HG03558 (cell line): ENCODE measurements at regions not wholly inside any gene's neighbourhood (a gene's known extent, or its start where the extent isn't known, plus 50 kb on each side); places are given as distances from the start of the nearest gene placed in this dataset.

Experiments
- ATAC-seq: cut with Tn5 transposase; IDR thresholded peaks from one replicate; pipeline ENCODE4 v1.9.1; 2021; ENCODE audit warnings: moderate number of reproducible peaks; ENCODE audit not compliant: unreplicated experiment; ENCODE audit errors: extremely low read depth

GRCh38 chr4:19729886-19730651 is 521.6 kb upstream of the SLIT2 start:
- no peak for ATAC-seq

- no peak for ATAC-seq
Measured at GRCh38 chr4:19728773-19729172, 522.9 kb upstream of the SLIT2 start.

- ATAC-seq, result no peak
Measured at GRCh38 chr4:19727141-19727540, 524.6 kb upstream of the SLIT2 start.

DNA sequence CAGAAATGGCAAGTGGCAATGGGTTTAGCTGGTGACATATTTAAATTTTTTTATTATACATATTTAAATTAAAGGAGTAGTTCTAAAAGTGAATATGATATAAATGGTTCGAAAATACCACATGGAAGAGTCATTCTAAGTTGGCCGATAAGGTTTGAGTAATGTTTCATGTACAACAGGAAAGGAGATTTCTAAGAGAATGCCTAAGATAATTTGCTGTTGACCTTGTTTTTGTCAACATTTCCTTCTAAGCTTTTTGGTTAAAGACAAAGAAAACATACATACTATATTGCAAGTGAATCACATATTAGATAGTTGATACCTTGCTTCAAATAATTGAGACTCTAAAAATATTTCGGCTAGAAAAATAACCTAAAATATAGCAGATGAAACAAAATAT is 526.6 kb upstream of the SLIT2 start:
- no peak for ATAC-seq

DNA sequence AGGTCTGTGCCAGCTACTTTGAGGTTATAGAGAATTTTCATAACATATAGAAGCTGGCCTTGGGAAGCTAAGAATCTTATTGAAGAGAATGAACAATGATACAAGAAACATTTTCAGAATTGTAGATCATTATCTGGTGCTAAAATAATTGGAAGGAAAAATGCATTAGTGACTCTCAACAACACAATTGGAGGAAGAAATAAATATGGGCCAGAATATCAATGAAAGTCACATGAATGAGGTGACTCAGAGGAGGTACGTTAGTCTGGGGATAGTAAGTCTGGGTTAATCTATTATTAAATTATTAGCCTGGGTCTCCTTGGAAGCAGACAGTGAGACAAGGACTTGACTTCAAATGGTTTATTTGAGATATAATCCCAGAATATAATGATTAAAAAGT is 529.3 kb upstream of the SLIT2 start:
- ATAC-seq, result no peak

DNA sequence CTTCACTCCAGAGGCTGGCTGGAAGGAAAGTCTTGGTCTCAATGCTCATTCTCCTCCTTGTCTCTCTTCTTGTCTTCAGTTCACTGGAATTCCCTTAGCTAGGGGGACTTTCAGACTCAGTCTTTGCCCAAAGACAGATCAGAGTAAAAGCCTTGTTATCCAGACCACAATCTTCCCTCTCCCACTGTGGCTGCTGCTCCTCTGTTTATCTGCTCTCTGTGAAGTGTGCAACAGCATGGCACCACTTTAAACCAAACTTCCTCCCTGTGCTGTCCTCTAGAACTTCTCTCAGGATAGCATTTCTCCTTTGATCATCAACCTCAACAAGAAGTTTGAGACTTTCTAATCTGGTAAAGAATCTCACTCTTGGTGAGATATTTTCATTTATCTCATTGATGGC is 530.1 kb upstream of the SLIT2 start:
- ATAC-seq, result no peak

DNA sequence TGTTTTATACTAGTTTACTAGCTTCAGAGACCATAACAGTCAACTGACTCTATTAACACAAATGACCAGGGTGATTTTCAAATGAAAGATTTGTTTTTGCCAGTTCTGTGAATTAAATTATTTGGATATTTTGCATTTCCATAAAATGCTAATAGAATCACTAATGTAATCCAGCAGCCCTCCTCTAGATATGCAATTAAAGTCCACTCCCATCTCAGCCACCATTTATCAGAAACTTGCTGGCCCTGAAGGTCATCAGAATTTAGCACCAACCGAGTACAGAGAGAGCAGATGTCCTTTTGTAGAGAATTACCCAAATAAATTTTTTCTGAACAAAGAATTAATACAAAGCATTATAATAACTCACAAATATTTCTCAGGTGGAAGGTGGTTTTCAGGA is 531.1 kb upstream of the SLIT2 start:
- ATAC-seq, result no peak

GRCh38 chr4:19720190-19720589 is 531.5 kb upstream of the SLIT2 start:
- ATAC-seq, result no peak

DNA sequence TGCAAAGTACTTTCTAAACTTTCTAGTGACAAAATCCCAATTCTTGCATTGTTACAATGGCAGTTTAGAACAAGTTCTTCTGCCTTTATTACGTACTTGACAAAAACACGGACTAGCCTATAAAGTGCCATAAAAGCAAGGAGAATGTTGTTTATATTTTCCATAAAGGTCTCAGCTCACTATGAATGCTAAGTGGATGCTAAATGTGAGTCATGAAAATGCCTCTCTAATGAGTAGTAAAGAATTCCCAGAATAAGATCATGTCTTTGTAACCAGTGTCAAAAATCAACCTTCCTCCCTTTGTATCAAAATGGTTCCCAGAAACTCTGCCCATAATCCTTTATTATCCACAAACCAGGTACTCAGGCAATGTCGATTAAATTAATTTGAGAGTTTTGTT is 539.8 kb upstream of the SLIT2 start:
- no peak for ATAC-seq

DNA sequence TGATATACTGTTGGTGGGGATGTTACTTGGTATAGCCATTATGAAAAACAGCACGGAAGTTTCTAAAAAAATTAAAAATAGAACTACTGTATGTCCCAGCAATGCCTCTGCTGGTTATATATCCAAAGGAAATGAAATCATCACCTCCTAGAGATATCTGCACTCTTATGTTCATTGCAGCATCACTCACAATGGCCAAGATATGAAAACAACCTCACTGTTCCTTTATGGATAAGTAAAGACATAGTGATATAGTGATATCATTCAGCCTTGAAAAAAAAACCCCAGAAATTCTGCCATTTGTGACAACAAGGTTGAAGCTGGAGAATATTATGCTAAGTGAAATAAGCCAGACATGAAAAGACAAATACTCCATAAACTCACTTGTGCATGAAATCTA is 543.8 kb upstream of the SLIT2 start:
- no peak for ATAC-seq

- ATAC-seq, result no peak
Measured at GRCh38 chr4:19703391-19703790, 548.3 kb upstream of the SLIT2 start.

GRCh38 chr4:19700992-19701391 is 550.7 kb upstream of the SLIT2 start:
- ATAC-seq, result no peak

DNA sequence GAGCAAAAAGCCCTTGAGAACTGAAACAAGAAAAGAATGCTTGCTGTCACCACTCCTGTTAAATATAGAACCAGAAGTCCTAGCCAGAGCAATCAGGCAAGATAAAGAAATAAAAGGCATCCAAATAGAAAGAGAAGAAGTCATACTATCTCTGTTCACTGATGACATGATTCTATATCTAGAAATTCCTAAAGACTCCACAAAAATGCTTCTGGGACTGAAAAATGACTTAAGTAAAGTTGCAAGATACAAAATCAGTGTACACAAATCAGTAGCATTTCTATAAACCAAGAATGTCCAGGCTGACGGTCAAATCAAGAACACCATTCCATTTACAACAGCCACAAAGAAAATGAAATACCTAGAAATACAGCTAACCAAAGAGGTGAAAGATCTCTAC is 552.7 kb upstream of the SLIT2 start:
- ATAC-seq, result no peak

GRCh38 chr4:19694812-19695211 is 556.9 kb upstream of the SLIT2 start:
- no peak for ATAC-seq

GRCh38 chr4:19693936-19694570 is 557.7 kb upstream of the SLIT2 start:
- no peak for ATAC-seq

- no peak for ATAC-seq
Measured at GRCh38 chr4:19689511-19689910, 562.2 kb upstream of the SLIT2 start.

DNA sequence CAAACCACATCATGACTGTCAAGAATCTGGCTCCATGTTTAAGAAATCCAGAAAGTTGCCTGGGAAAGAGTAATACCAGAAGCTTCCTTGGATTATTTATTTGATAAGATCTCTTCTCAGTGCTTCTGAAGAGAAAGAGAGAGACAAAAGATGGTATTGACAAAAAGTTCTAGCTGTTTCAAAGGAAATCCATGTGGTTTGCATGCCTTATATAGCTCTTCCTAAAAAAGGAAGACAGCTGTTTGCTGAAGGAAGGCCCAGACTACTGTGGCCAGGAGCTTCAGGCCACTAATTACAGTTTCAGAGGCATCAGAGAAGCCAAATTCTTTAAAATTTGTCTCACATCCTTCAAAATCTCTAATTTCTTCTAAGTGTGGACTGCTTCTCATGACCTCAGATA is 565.2 kb upstream of the SLIT2 start:
- no peak for ATAC-seq

DNA sequence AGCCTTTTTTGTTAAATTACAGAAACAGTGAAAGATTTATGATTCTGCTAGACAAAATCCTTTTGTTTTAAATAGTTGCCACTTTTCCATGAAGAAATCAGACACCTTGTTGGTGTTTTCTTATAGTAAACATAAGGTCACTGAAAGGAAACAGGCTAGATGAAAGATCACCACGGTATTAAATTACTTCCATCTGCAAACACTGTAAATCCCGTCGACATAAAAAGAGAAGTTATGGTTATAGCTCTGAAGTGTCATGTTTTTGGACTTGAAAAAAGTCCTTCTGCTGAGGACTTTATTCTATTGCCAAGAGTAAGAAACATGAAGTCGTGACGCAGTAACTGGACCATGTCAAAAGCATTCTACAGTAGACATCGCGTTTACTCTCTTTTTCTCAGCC is 567.6 kb upstream of the SLIT2 start:
- no peak for ATAC-seq

- ATAC-seq, result no peak
Measured at GRCh38 chr4:19683426-19683825, 568.3 kb upstream of the SLIT2 start.

DNA sequence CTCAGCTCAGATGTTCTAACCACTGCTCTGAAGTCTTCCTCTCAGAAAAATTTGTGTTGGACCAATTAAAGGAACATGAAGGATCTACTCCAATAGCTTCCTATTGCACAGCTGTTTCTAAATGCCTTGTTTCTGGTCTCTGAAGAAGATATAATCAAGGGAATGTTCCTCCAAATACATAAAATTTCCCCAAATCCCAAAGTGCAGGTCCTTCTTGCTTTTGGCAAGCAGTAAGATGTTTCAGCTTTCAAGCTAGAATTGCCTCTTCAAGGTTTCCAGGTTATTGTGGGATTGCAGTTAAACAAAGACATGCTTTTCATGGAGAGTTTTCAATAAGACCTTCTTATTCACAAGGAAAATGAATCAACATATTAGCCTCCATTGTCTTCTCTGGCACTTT is 574.5 kb upstream of the SLIT2 start:
- ATAC-seq, result no peak

- ATAC-seq, result no peak
Measured at GRCh38 chr4:19675172-19675811, 576.4 kb upstream of the SLIT2 start.

GRCh38 chr4:19659101-19659500 is 592.6 kb upstream of the SLIT2 start:
- no peak for ATAC-seq
